Right atrium auricular region (tissue), 2 donors: ENCODE measurements at regions not wholly inside any gene's neighbourhood (a gene's known extent, or its start where the extent isn't known, plus 50 kb on each side); places are given as distances from the start of the nearest gene placed in this dataset.

Experiments
- DNase-seq: peaks from one replicate; pipeline ENCODE4 v3.0.0-alpha.2; 2019; ENCODE audit warnings: low spot score
- H3K27ac ChIP-seq, 2 donors: fragments of 200-600 bp; sonication (generic); 1 replicate in 1 of 2; 2 replicates in 1 of 2; pipeline ENCODE4 v1.5.1; 2016 to 2019
- H3K27me3 ChIP-seq, 2 donors: fragments of 200-600 bp; sonication (generic); one replicate each; pipeline versions ENCODE4 v1.5.1 to v1.6.0; 2017 to 2019
- H3K36me3 ChIP-seq: fragments of 200-600 bp; sonication (generic); one replicate; pipeline ENCODE4 v1.5.1; 2016
- H3K4me1 ChIP-seq, 2 donors: fragments of 200-600 bp; sonication (generic); one replicate each; pipeline versions ENCODE4 v1.5.1 to v1.6.0; 2017 to 2019
- H3K4me3 ChIP-seq, 2 donors: fragments of 200-600 bp; sonication (generic); 1 replicate in 1 of 2; 2 replicates in 1 of 2; pipeline ENCODE4 v1.5.1; 2017 to 2019; ENCODE audit warnings: mild to moderate bottlenecking in 1 of 2, moderate library complexity in 1 of 2
- H3K9me3 ChIP-seq, 2 donors: fragments of 200-600 bp; sonication (generic); one replicate each; pipeline ENCODE4 v1.5.1; 2019
- TF ChIP-seq, protein P1 (sequence below), 2 donors: fragments of 200-600 bp; sonication (generic); IDR thresholded peaks; one replicate each; pipeline ENCODE4 v1.5.1; 2019; ENCODE audit warnings: antibody characterized with exemption in 2 of 2

- Histone ChIP-seq H3K4me3 (no peak overlapping the region), H3K27me3 (no peaks in the 10 kb centered on the region), H3K36me3 (no peaks in the 10 kb centered on the region), H3K4me1 (no peaks in the 10 kb centered on the region), H3K9me3 (no peaks in the 10 kb centered on the region), H3K27ac (no peak overlapping the region)
- no peak for DNase-seq
- TF ChIP-seq, protein P1, sequence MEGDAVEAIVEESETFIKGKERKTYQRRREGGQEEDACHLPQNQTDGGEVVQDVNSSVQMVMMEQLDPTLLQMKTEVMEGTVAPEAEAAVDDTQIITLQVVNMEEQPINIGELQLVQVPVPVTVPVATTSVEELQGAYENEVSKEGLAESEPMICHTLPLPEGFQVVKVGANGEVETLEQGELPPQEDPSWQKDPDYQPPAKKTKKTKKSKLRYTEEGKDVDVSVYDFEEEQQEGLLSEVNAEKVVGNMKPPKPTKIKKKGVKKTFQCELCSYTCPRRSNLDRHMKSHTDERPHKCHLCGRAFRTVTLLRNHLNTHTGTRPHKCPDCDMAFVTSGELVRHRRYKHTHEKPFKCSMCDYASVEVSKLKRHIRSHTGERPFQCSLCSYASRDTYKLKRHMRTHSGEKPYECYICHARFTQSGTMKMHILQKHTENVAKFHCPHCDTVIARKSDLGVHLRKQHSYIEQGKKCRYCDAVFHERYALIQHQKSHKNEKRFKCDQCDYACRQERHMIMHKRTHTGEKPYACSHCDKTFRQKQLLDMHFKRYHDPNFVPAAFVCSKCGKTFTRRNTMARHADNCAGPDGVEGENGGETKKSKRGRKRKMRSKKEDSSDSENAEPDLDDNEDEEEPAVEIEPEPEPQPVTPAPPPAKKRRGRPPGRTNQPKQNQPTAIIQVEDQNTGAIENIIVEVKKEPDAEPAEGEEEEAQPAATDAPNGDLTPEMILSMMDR (IDR thresholded peaks at IDR 0.05): no peak
Observed at GRCh38 chr10:1829712-1830111, 92.4 kb upstream of the ADARB2 start.

DNA sequence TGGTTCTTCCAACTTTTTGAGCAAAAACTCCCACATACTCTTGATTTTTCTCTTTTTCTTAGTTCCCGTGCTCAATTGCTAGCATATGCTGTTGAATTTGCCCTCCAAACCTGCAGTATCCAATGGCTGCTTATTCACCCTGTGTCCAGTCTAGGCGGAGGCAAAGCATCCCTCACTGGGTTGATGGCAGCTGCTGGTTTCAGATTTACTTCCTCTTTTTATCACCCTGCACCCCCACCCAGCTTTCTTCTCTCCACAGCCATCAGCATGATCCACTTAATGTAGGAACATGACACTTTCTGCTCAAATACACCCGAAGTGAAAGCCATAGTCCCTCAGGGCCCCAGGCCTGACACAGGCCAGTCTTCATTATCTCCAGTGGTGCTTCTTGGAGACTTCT lies 87.6 kb upstream of the ADARB2 start:
- Histone ChIP-seq H3K36me3 (no peaks in the 10 kb centered on the region), H3K27me3 (no peaks in the 10 kb centered on the region), H3K4me1 (no peaks in the 10 kb centered on the region), H3K4me3 (no peak overlapping the region), H3K9me3 (no peaks in the 10 kb centered on the region), H3K27ac (no peak overlapping the region)
- DNase-seq: no peak
- TF ChIP-seq, protein P1 (IDR thresholded peaks at IDR 0.05): no peak

- Histone ChIP-seq H3K4me3 (no peak overlapping the region), H3K27me3 (no peaks in the 10 kb centered on the region), H3K4me1 (no peaks in the 10 kb centered on the region), H3K36me3 (no peaks in the 10 kb centered on the region), H3K9me3 (peaks cover 0 to 25% of the 10 kb centered on the region in 2 donors), H3K27ac (no peak overlapping the region)
- DNase-seq: no peak
- TF ChIP-seq, protein P1 (IDR thresholded peaks at IDR 0.05): no peak
Observed at GRCh38 chr10:1814556-1814955, 77.2 kb upstream of the ADARB2 start.

GRCh38 chr10:1809139-1809741 lies 71.9 kb upstream of the ADARB2 start:
- DNase-seq: no peak
- Histone ChIP-seq H3K27me3 (no peaks in the 10 kb centered on the region), H3K4me1 (no peaks in the 10 kb centered on the region), H3K9me3 (no peaks in the 10 kb centered on the region), H3K4me3 (no peak overlapping the region), H3K36me3 (no peaks in the 10 kb centered on the region), H3K27ac (no peak overlapping the region)
- TF ChIP-seq, protein P1 (IDR thresholded peaks at IDR 0.05): no peak

- H3K36me3 ChIP-seq: no peaks in the 10 kb centered on the region
- TF ChIP-seq, protein P1 (IDR thresholded peaks at IDR 0.05): no peak
- no peak overlapping the region for H3K4me3 ChIP-seq
- no peaks in the 10 kb centered on the region for H3K9me3 ChIP-seq
- H3K4me1 ChIP-seq: no peaks in the 10 kb centered on the region
- H3K27ac ChIP-seq: no peak overlapping the region
- H3K27me3 ChIP-seq: no peaks in the 10 kb centered on the region
- DNase-seq: no peak
Observed at GRCh38 chr10:1807924-1808323, 70.6 kb upstream of the ADARB2 start.

GRCh38 chr10:1807196-1807595 lies 69.9 kb upstream of the ADARB2 start:
- no peak overlapping the region for H3K4me3 ChIP-seq
- no peaks in the 10 kb centered on the region for H3K9me3 ChIP-seq
- H3K27me3 ChIP-seq: no peaks in the 10 kb centered on the region
- no peak overlapping the region for H3K27ac ChIP-seq
- H3K4me1 ChIP-seq: no peaks in the 10 kb centered on the region
- no peak for DNase-seq
- H3K36me3 ChIP-seq: no peaks in the 10 kb centered on the region
- TF ChIP-seq, protein P1 (IDR thresholded peaks at IDR 0.05): no peak
